Prostate gland (tissue), 2 donors: ENCODE measurements at regions not wholly inside any gene's neighbourhood (a gene's known extent, or its start where the extent isn't known, plus 50 kb on each side); places are given as distances from the start of the nearest gene placed in this dataset.
A peak's percentile ranks its signal among the peaks of the same experiment; 100 is the strongest.
"Not testable (repeated sequence)": the region's sequence is repeated elsewhere in the genome, so short reads cannot be mapped to it uniquely, and the experiment has no call there.

Experiments
- DNase-seq: peaks from one replicate; pipeline ENCODE4 v3.0.0-alpha.2; 2019; ENCODE audit warnings: low spot score
- H3K27ac ChIP-seq, 2 donors: fragments of 200-600 bp; sonication (generic); 2 replicates each; pipeline ENCODE4 v1.5.1; 2017 to 2019
- H3K27me3 ChIP-seq: fragments of 200-600 bp; sonication (generic); replicated peaks from 2 replicates; pipeline ENCODE4 v1.5.1; 2019; ENCODE audit not compliant: insufficient read depth
- H3K36me3 ChIP-seq, 2 donors: fragments of 200-600 bp; sonication (generic); 1 replicate in 1 of 2; 2 replicates in 1 of 2; pipeline versions ENCODE4 v1.5.1 to v1.8.1; 2017 to 2019
- H3K4me1 ChIP-seq: fragments of 200-600 bp; sonication (generic); replicated peaks from 2 replicates; pipeline ENCODE4 v1.5.1; 2019
- H3K4me3 ChIP-seq, 2 donors: fragments of 200-600 bp; sonication (generic); 2 replicates each; pipeline ENCODE4 v1.5.1; 2017 to 2019
- H3K9me3 ChIP-seq: fragments of 200-600 bp; sonication (generic); 2 replicates; pipeline ENCODE4 v1.5.1; 2017
- CTCF ChIP-seq, 4 experiments: fragments of 200-600 bp in 2 of 4; fragments of 450-650 bp in 2 of 4; sonication (generic) in 2 of 4; IDR thresholded peaks; 1 replicate in 3 of 4; 2 replicates in 1 of 4; pipeline ENCODE4 v1.5.1; 2016 to 2019; ENCODE audit warnings: antibody characterized with exemption in 4 of 4, mild to moderate bottlenecking in 2 of 4, moderate library complexity in 2 of 4
- POLR2A ChIP-seq: fragments of 450-650 bp; IDR thresholded peaks from one replicate; pipeline ENCODE4 v1.6.1; 2016; ENCODE audit warnings: antibody characterized with exemption, mild to moderate bottlenecking
- POLR2AphosphoS5 ChIP-seq: sonication (generic); formaldehyde crosslinking; IDR thresholded peaks from one replicate; pipeline ENCODE4 v1.6.1; 2017; ENCODE audit warnings: antibody characterized with exemption
- WGBS: methylation state at CpG from one replicate; pipeline ENCODE4 v1.1.5; 2018; 5-methylcytosine and 5-hydroxymethylcytosine counted together
- intact Hi-C: fragments of 100-400 bp; cut with DNase I; formaldehyde crosslinking; loops from one replicate; pipeline ENCODE4 v1.14.2; 2022

- Histone ChIP-seq H3K27me3 (no peaks in the 10 kb centered on the region), H3K4me1 (peaks cover 6% of the 10 kb centered on the region), H3K9me3 (no peaks in the 10 kb centered on the region), H3K4me3 (no peak overlapping the region), H3K27ac (no peak overlapping the region), H3K36me3 (no peaks in the 10 kb centered on the region)
- TF ChIP-seq CTCF (IDR thresholded peaks at IDR 0.05) (no peak), POLR2AphosphoS5 (no peak), POLR2A (no peak)
- intact Hi-C loops: no loop called here
- 74% methylated on average over 8 of the region's 8 CpGs for WGBS
- no peak for DNase-seq
Observed at GRCh38 chr16:22721511-22722100, 92.4 kb upstream of the HS3ST2 start.

- H3K9me3 ChIP-seq, H3K27ac ChIP-seq, H3K4me3 ChIP-seq, H3K27me3 ChIP-seq, DNase-seq, H3K36me3 ChIP-seq, H3K4me1 ChIP-seq, intact Hi-C loops: not testable (repeated sequence)
- 91% methylated on average over 29 of the region's 48 CpGs for WGBS
Observed at GRCh38 chr16:22722551-22723541, 91.1 kb upstream of the HS3ST2 start.

- DNase-seq: no peak
- intact Hi-C loops: no loop called here
- no peak overlapping the region for H3K27ac ChIP-seq
Observed at GRCh38 chr16:22726868-22727267, 87.1 kb upstream of the HS3ST2 start.

GRCh38 chr16:22727285-22728166, 86.4 kb upstream of the HS3ST2 start:
- Histone ChIP-seq H3K9me3 (no peaks in the 10 kb centered on the region), H3K27me3 (no peaks in the 10 kb centered on the region), H3K4me1 (peaks cover 10% of the 10 kb centered on the region), H3K36me3 (no peaks in the 10 kb centered on the region), H3K4me3 (no peak overlapping the region), H3K27ac (peak overlapping the region; percentile 27 to 37)
- DNase-seq: peak; percentile 14
- TF ChIP-seq POLR2A (no peak), POLR2AphosphoS5 (peak; percentile 74), CTCF (IDR thresholded peaks at IDR 0.05) (no peak)
- intact Hi-C loops: no loop called here
- 28% methylated on average over 10 of the region's 10 CpGs for WGBS

More at GRCh38 chr16:22726868-22727267, 87.1 kb upstream of the HS3ST2 start:
- 76% methylated on average over 1 of the region's 1 CpG for whole genome bisulfite sequencing
- Histone ChIP-seq H3K27me3 (no peaks in the 10 kb centered on the region), H3K36me3 (no peaks in the 10 kb centered on the region), H3K4me3 (no peak overlapping the region), H3K9me3 (no peaks in the 10 kb centered on the region), H3K4me1 (peaks cover 10% of the 10 kb centered on the region)
- TF ChIP-seq CTCF (IDR thresholded peaks at IDR 0.05) (no peak), POLR2AphosphoS5 (no peak), POLR2A (no peak)
